Transverse colon (tissue), 4 donors: ENCODE measurements at regions not wholly inside any gene's neighbourhood (a gene's known extent, or its start where the extent isn't known, plus 50 kb on each side); places are given as distances from the start of the nearest gene placed in this dataset.

Experiments
- DNase-seq: peaks from one replicate; pipeline ENCODE4 v3.0.0-alpha.2; 2019
- H3K27ac ChIP-seq, 4 donors: fragments of 200-600 bp; sonication (generic); 2 replicates each; pipeline ENCODE4 v1.5.1; 2016 to 2018; ENCODE audit warnings: inconsistent platforms in 4 of 4
- H3K27me3 ChIP-seq: fragments of 200-600 bp; sonication (generic); 2 replicates; pipeline ENCODE4 v1.5.1; 2017; ENCODE audit warnings: inconsistent platforms
- H3K36me3 ChIP-seq, 4 donors: fragments of 200-600 bp; sonication (generic); 2 replicates each; pipeline ENCODE4 v1.5.1; 2017 to 2019; ENCODE audit warnings: inconsistent platforms in 4 of 4
- H3K4me1 ChIP-seq, 4 donors: fragments of 200-600 bp; sonication (generic); 2 replicates each; pipeline ENCODE4 v1.5.1; 2017 to 2020; ENCODE audit warnings: inconsistent platforms in 4 of 4
- H3K4me3 ChIP-seq, 4 donors: fragments of 200-600 bp; sonication (generic); 1 replicate in 1 of 4; 2 replicates in 3 of 4; pipeline versions ENCODE4 v1.5.1 to v1.6.1; 2017 to 2019; ENCODE audit warnings: inconsistent platforms in 4 of 4
- H3K9me3 ChIP-seq, 2 donors: fragments of 200-600 bp; sonication (generic); 2 replicates each; pipeline ENCODE4 v1.5.1; 2017 to 2019; ENCODE audit warnings: inconsistent platforms in 2 of 2
- EP300 ChIP-seq: sonication (generic); formaldehyde crosslinking; IDR thresholded peaks from one replicate; pipeline ENCODE4 v1.6.1; 2017; ENCODE audit warnings: antibody characterized with exemption, low read depth
- POLR2A ChIP-seq: fragments of 450-650 bp; IDR thresholded peaks from one replicate; pipeline ENCODE4 v1.6.1; 2016; ENCODE audit warnings: antibody characterized with exemption, mild to moderate bottlenecking, moderate library complexity
- POLR2AphosphoS5 ChIP-seq, 3 donors: sonication (generic); formaldehyde crosslinking; IDR thresholded peaks; one replicate each; pipeline ENCODE4 v1.6.1; 2016; ENCODE audit warnings: antibody characterized with exemption in 3 of 3
- WGBS, 2 donors: methylation state at CpG; one replicate each; pipeline ENCODE4 v1.1.5; 2018; ENCODE audit warnings: low coverage in 1 of 2; 5-methylcytosine and 5-hydroxymethylcytosine counted together
- in situ Hi-C, 4 donors: fragments of 200-750 bp; cut with MboI; loops; one replicate each; pipeline versions ENCODE4 v1.15.0 to v1.15.1; 2017; ENCODE audit warnings: low sequenced_read_pairs in 3 of 4, low pct_ligation_motif_present in 1 of 4, low pct_unique_long_range_greater_than_20kb in 1 of 4
- intact Hi-C: fragments of 100-400 bp; cut with DNase I; formaldehyde crosslinking; loops from one replicate; pipeline ENCODE4 v1.15.1; 2023; ENCODE audit warnings: low total_unique reads
- TF ChIP-seq, protein P1 (sequence below), 5 experiments: fragments of 200-600 bp in 3 of 5; fragments of 450-650 bp in 2 of 5; sonication (generic) in 3 of 5; IDR thresholded peaks; 1 replicate in 2 of 5; 2 replicates in 3 of 5; pipeline ENCODE4 v1.5.1; 2016 to 2017; ENCODE audit warnings: antibody characterized with exemption in 5 of 5, inconsistent platforms in 3 of 5, mild to moderate bottlenecking in 2 of 5, moderate library complexity in 1 of 5

DNA sequence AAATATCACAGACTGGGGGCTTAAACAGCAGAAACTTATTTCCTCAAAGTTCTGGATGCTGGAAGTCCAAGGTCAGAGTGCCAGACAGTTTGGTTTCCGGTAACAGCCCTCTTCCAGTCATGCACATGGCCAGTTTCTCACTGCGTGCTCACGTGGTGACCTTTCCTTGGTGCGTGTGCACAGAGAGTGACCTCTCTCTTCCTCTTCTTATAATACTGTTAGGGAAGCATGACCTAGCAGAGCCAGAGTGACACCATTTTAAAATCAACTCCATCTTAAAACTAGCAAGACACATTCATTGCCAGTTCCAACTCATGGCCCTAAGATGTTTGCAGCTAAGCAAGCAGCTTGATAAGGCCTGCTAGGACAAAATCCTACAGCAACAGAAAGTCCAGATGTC, 221.5 kb upstream of the DAAM1 start:
- in situ Hi-C loops, result no loop called here
- TF ChIP-seq EP300, result no peak
- no peak for TF ChIP-seq POLR2A
- TF ChIP-seq, protein P1, sequence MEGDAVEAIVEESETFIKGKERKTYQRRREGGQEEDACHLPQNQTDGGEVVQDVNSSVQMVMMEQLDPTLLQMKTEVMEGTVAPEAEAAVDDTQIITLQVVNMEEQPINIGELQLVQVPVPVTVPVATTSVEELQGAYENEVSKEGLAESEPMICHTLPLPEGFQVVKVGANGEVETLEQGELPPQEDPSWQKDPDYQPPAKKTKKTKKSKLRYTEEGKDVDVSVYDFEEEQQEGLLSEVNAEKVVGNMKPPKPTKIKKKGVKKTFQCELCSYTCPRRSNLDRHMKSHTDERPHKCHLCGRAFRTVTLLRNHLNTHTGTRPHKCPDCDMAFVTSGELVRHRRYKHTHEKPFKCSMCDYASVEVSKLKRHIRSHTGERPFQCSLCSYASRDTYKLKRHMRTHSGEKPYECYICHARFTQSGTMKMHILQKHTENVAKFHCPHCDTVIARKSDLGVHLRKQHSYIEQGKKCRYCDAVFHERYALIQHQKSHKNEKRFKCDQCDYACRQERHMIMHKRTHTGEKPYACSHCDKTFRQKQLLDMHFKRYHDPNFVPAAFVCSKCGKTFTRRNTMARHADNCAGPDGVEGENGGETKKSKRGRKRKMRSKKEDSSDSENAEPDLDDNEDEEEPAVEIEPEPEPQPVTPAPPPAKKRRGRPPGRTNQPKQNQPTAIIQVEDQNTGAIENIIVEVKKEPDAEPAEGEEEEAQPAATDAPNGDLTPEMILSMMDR (IDR thresholded peaks at IDR 0.05), result no peak
- TF ChIP-seq POLR2AphosphoS5 (IDR thresholded peaks at IDR 0.05), result no peak
- no peak overlapping the region for H3K27ac ChIP-seq
- no peak for DNase-seq
- no peak overlapping the region for H3K4me3 ChIP-seq
- H3K9me3 ChIP-seq, result no peaks in the 10 kb centered on the region
- H3K36me3 ChIP-seq, result no peaks in the 10 kb centered on the region
- 94 to 97% methylated on average over 4 of the region's 4 CpGs for WGBS, 2 donors
- intact Hi-C loops, result no loop called here
- no peaks in the 10 kb centered on the region for H3K27me3 ChIP-seq
- H3K4me1 ChIP-seq, result peaks cover 0 to 4% (median 0%) of the 10 kb centered on the region in 4 donors

DNA sequence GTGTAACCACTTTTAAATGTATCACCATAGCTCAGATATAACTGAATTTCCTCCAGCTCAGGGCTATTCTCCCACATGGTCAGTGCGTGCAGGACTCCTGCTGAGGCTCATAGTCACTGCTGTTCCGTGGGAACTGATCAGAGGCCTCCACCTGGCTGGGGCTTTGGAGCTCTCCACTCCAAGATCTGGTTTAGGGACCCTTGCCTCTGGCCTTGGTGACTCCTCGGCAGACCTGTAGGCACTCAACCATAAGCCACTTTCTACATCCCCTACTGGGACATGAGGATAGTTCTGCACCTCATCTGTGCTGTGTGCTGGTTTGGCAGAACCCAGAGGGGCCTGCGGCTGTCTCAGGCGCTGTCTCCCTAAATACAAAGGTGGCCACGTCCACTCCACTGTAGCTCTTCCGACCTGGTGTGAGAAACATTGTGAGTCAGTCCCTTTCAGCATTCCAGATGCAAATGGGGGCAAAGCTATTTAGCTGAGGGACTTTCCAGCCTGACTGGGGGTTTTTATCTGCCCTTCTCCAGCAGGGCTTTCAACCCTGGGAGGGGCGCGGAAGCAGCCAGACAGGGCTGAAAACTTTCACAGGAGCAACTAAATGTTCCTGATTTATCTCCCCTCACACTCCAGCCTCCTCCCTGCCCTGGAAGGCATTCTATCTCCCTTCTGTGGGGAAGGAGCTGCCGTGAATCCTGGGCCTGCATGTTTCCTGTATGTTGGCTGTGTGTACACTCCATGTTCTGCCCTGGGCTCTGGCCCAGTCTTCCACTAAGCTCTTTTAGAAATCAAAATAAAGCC, 218.3 kb upstream of the DAAM1 start:
- in situ Hi-C loops (no loop called here), intact Hi-C loops (no loop called here)
- WGBS, 2 donors, result 77% methylated on average over 10 of the region's 10 CpGs; no CpG with 5 or more reads in 1 of the 2 donors
- Histone ChIP-seq H3K4me3 (no peak overlapping the region), H3K9me3 (no peaks in the 10 kb centered on the region), H3K4me1 (peaks cover 0 to 4% (median 0%) of the 10 kb centered on the region in 4 donors), H3K27me3 (no peaks in the 10 kb centered on the region), H3K27ac (no peak overlapping the region), H3K36me3 (no peaks in the 10 kb centered on the region)
- DNase-seq, result no peak
- no peak for TF ChIP-seq POLR2A
- TF ChIP-seq POLR2AphosphoS5 (IDR thresholded peaks at IDR 0.05), result no peak
- no peak for TF ChIP-seq EP300
- TF ChIP-seq, protein P1 (IDR thresholded peaks at IDR 0.05), result no peak

DNA sequence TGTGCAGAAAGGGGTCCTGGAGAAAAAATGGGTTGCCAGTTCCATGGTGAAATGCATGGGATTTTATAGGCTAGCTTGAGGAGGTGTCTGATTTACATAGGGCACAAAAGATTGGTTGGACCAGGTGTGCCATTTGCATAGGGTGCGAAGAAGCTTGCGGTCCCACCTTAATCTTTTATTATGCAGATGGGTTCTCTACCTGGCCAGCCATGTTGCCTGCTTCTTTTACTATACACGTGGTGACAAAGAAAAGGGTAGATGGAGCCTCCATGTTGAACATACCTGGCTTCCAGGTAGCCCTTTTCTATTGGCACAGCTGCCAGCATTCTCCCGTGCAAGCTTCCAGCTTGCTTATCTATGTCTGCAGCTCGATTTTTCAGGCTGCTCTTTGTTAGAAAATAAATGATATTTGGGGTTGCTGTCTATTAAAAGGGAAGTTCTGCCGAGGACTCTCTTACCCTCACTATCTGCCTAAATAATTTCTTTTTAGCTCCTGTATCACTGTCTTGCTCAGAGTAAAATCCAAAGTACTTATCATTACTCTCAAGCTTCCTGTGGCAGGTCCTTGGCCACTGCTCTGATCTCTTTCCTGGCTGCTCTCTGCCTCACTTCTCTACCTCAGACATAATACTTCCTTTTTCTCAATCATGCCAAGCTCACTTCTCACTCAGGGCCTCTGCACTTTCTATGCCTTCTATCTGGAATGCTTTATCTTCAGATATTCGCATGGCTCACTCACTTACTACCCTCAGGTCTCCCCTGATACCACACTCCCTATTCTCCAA, 216.0 kb upstream of the DAAM1 start:
- 51 to 70% methylated on average over 3 to 7 of the region's 7 CpGs for WGBS, 2 donors
- no peak for DNase-seq
- intact Hi-C loops (no loop called here), in situ Hi-C loops (no loop called here)
- H3K27ac ChIP-seq, result no peak overlapping the region
- H3K4me3 ChIP-seq, result no peak overlapping the region
- TF ChIP-seq POLR2A (no peak), EP300 (no peak), POLR2AphosphoS5 (IDR thresholded peaks at IDR 0.05) (no peak)
- TF ChIP-seq, protein P1 (IDR thresholded peaks at IDR 0.05), result no peak
- H3K4me1 ChIP-seq, result peaks cover 0 to 4% (median 0%) of the 10 kb centered on the region in 4 donors
- H3K27me3 ChIP-seq, result no peaks in the 10 kb centered on the region
- no peaks in the 10 kb centered on the region for H3K9me3 ChIP-seq
- no peaks in the 10 kb centered on the region for H3K36me3 ChIP-seq

DNA sequence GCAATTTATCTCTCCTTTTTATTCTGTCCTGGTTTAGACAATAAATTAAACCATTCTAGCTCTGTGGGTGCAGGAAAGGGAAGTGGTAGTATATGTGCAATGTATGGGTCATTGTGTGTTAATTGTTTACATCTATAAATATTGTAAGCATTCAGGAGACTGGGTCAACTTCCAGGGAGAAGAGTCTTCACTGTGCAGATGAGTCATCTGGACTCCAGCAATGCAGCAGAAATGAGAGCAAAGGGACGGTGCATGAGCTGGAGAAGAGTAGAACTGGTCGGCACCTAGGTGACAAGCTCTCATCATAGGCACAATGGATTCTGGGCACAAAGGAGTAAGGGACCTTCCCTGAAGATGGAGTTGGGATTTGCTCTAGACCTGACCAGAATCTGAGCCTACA, 211.1 kb upstream of the DAAM1 start:
- no peak for DNase-seq
- intact Hi-C loops, result no loop called here
- Histone ChIP-seq H3K27me3 (no peaks in the 10 kb centered on the region), H3K27ac (no peak overlapping the region), H3K9me3 (no peaks in the 10 kb centered on the region), H3K4me1 (no peaks in the 10 kb centered on the region), H3K4me3 (no peak overlapping the region), H3K36me3 (no peaks in the 10 kb centered on the region)
- TF ChIP-seq POLR2A (no peak), POLR2AphosphoS5 (IDR thresholded peaks at IDR 0.05) (no peak), EP300 (no peak)
- TF ChIP-seq, protein P1 (IDR thresholded peaks at IDR 0.05), result no peak
- in situ Hi-C loops, result no loop called here
- WGBS, 2 donors, result 85% methylated on average over 2 of the region's 2 CpGs; no CpG with 5 or more reads in 1 of the 2 donors
